Peyer's patch (tissue), 4 donors: ENCODE measurements at regions not wholly inside any gene's neighbourhood (a gene's known extent, or its start where the extent isn't known, plus 50 kb on each side); places are given as distances from the start of the nearest gene placed in this dataset.

Source experiments
- POLR2A ChIP-seq, 2 donors: fragments of 450-650 bp; IDR thresholded peaks; one replicate each; pipeline ENCODE4 v1.5.1; 2017; ENCODE audit warnings: antibody characterized with exemption in 2 of 2, mild to moderate bottlenecking in 2 of 2, moderate library complexity in 2 of 2
- TF ChIP-seq, protein P1 (sequence below), 6 experiments: fragments of 450-650 bp in 4 of 6; fragments of 200-600 bp in 2 of 6; sonication (generic) in 1 of 6; IDR thresholded peaks; one replicate each; pipeline ENCODE4 v1.5.1; 2017 to 2019; ENCODE audit warnings: antibody characterized with exemption in 6 of 6, mild to moderate bottlenecking in 3 of 6, moderate library complexity in 1 of 6

- TF ChIP-seq, protein P1, sequence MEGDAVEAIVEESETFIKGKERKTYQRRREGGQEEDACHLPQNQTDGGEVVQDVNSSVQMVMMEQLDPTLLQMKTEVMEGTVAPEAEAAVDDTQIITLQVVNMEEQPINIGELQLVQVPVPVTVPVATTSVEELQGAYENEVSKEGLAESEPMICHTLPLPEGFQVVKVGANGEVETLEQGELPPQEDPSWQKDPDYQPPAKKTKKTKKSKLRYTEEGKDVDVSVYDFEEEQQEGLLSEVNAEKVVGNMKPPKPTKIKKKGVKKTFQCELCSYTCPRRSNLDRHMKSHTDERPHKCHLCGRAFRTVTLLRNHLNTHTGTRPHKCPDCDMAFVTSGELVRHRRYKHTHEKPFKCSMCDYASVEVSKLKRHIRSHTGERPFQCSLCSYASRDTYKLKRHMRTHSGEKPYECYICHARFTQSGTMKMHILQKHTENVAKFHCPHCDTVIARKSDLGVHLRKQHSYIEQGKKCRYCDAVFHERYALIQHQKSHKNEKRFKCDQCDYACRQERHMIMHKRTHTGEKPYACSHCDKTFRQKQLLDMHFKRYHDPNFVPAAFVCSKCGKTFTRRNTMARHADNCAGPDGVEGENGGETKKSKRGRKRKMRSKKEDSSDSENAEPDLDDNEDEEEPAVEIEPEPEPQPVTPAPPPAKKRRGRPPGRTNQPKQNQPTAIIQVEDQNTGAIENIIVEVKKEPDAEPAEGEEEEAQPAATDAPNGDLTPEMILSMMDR (IDR thresholded peaks at IDR 0.05) = no peak
- no peak for TF ChIP-seq POLR2A (IDR thresholded peaks at IDR 0.05)
Measured at GRCh38 chr2:30374380-30374779, 72.7 kb upstream of the LCLAT1 start.
